Fibroblast of skin of back (primary cell): ENCODE measurements at regions not wholly inside any gene's neighbourhood (a gene's known extent, or its start where the extent isn't known, plus 50 kb on each side); places are given as distances from the start of the nearest gene placed in this dataset.
A peak's percentile ranks its signal among the peaks of the same experiment; 100 is the strongest.

Experiments used
- DNase-seq: peaks from one replicate; pipeline ENCODE4 v3.0.0-alpha.2; 2013

DNA sequence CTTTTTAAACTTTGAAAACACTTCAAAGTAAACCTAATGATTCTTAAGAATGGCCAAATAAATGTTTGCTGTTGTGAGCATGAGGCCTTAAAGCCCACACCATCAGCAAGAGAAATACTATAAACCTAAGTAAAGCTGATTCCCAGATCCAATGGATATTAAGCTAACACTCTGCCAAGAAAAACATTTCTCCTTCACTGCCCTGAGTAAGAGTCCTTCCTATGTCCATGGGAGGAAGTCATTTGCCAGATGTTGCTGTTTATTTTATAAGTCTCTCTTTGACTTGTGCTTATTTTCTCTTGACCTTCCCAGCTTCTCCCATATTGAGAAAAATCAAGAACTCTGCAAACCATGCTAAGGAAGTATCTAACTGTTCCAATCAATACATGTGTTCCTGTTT is 154.3 kb upstream of the EDNRA start:
- peak; percentile 66 for DNase-seq

DNA sequence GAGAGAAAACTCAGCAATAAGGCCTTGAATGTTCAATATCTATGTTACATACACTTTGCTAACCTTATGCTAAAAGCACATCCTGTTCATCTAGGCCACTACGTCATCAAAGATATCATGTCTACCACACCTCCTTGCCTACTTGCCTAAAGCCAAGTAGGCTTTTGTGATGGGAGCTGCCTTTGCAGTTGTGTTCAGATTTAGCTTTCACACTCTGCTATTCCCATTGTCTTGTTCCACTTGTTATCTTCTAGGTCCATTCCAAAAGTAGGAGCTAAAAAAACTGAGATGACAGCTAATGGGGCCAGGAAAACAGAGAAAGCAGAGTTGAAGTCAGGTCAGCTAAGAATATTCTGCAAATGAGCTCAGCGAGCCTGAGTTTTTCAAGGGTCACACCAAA is 153.6 kb upstream of the EDNRA start:
- DNase-seq, result no peak

DNA sequence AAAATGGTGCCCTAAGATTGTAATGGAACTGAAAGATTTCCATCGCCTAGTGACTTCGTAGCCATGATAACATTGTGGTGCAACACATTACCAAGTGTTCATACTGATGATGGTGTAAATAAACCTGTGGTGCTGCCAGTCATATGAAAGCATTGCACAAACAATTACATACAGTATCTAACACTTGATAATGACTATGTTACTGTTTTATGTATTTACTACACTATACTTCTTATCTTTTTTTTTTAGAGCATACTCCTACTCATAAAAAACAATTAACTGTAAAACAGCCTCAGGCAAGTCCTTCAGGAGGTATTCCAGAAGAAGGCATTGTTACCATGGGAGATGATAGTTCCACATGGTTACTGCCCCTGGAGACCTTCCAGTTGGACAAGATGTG is 152.7 kb upstream of the EDNRA start:
- DNase-seq, result no peak

DNA sequence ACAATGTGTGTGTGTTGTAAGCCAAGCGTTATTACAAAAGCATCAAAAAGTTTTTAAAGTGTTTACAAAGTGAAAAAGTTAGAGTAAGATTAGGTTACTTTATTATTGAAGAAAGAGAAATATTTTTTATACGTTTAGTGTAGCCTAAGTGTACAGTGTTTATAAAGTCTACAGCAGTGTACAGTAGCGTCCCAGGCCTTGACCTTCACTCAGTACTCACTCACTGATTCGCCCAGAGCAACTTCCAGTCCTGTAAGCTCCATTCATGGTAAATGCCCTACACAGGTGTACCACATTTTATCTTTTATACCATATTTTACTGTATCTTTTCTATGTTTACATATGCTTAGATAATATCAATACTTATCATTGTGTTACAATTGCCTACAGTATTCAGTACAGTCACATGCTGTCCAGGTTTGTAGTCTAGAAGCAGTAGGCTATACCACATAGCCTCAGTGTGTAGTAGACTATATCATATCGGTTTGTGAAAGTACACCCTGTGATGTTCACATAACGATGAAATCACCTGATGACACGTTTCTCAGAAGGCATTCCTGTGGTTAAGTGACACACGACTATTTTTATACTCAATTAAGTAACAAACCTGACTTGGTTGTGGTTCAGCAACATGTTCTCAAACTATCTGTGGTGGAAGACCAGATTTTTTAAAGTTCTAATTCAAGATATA is 152.0 kb upstream of the EDNRA start:
- no peak for DNase-seq

DNA sequence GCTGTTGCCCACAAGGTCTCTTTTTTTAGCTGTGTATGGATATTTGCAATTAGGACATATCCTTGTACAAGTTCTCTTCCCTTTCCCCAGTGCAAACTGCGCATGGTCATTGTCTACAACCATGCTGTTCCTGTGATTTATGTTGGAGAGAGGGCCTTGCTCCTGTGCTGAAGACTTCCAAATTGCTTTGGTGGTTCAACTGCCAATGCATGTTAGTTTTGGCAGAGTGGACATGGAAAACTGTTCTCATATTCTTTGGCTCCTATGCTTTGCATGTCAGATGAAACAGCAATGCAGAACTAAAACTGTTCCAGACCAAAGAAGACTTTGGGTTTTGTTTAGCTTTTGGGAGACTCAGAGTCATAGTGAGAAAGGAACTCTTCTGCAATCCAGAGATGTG is 148.8 kb upstream of the EDNRA start:
- no peak for DNase-seq

DNA sequence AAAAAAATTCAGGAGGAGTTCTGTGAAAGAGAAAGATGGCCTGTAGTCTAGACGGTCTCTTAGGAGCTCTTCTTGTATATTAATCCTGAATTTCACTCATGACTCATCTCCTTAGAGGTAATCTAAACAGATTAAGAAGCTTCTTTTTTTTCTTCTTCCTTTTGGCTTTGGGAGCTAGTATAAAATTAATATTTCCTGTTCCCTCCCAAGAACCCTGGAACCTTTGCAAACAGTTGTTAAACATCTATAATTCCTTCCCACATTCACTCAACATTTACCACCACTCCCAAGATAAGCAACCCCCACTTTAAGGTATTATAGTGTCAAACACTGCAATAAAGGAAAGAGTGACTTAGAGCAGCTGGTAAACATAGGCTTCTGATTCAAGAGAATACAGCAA is 146.4 kb upstream of the EDNRA start:
- peak; percentile 83 for DNase-seq

DNA sequence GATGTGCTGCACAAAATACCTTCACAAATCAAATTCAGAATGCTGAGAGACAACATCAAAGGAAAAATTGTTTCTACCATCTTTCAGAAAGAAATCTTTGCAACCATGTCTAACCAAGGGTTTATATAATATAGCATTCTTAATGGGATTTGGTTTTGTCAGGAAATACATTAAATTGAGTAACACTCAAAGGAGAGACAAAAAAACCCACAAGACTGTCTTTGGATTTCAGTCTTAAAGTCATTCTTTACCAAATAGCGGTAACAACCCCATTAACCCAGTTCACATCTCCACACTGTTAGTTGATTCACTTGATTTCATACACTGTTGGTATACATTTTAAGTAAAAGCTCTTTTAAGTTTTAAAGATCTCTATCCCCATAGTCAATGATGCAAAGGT is 145.7 kb upstream of the EDNRA start:
- DNase-seq, result no peak

DNA sequence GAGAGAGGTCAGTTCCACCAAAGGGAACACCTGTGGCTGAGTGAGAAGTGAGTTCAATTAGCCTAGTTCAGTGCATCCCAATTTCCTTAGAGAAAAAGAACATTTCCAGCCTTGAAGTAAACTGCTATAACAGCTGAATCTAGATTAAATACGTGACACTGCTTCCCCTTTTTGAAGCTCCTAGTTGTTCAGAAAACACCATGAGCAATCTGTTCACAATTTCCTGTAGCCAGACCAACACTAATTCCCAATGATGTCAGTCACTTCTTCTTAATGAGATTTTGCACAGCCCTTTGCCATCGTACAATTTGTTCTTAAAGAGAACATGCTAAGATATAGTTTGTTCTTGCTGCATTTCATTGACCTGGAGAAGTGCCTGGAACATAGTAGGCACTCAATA is 144.6 kb upstream of the EDNRA start:
- DNase-seq, result peak; percentile 69

DNA sequence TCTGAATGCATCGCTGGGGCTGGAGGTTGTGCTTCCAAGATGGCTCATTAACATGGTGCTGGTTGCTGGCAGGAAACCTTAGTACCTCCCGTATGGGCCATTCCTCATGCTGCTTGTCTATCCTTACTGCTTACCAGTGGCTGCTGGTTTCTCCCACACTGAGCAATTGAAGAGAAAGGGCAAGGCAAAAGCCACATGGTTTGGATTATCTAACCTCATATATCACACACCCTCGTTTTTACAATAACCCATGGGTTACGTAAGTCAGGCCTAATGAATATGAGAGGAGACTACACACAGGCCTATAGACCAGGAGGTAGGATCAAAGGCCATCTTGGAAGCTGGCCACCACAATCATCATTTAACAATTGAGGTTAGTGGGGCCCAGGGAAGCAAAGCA is 141.8 kb upstream of the EDNRA start:
- DNase-seq, result no peak

DNA sequence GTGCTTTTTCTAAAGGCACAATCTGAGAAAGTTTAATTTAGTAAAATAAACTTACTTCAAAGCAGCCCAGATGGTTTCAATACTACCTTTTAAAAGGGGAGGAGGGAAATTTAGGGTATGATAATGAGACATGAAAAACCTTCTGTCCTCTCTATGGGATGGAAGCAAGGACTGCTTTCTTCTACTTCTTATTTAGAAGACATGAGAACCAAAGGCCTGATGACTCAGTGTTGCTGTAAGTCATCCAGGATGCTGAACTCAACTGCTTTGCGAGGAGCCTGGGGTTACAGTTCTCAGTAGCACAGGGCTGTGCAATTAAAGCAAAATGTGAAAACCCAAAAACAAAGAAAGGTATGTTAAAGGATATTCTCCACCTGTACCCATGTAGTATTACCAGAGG is 140.8 kb upstream of the EDNRA start:
- peak; percentile 82 for DNase-seq

DNA sequence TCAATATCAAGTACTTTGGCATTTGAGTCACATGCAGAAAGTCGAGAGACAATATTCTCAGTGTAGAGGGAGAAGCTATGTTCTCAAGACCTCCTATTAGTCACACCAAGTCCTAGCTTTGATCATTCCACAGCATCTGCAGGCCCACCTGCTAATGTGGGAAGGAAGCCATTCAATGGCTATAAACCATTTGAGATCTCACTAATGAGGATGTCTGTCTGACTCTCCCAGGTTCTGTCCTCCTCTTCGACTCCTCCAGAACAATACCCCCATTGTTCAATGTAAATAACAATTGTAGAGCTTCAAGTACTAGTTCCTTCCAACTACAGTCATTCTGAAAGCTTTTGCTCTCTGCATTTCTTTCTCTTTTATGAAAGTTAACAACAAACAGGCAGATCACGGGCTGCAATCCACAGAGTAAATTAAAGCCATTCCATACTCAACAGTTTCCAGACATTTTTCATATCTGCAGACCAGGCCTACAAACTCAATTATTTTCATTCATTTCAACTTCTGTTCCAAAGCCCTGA is 140.2 kb upstream of the EDNRA start:
- peak; percentile 57 for DNase-seq

DNA sequence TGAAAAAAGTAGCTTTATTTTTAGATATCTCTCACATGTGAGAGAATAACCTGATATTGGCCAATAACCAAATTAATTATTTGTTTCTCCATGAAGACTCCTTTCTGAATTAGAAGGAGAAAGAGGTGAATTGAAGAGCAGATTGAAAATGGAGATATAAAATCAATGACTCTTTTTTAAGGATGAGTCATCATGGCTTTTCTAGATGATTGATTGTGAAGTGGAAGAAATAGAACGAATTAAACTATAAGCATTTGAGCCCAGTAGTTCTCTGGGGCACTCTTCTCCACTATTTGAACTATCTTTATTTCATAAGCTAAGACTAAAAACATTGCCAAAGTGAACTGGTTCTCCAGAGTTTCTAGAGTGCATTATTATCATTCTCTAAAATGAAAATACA is 137.2 kb upstream of the EDNRA start:
- no peak for DNase-seq

DNA sequence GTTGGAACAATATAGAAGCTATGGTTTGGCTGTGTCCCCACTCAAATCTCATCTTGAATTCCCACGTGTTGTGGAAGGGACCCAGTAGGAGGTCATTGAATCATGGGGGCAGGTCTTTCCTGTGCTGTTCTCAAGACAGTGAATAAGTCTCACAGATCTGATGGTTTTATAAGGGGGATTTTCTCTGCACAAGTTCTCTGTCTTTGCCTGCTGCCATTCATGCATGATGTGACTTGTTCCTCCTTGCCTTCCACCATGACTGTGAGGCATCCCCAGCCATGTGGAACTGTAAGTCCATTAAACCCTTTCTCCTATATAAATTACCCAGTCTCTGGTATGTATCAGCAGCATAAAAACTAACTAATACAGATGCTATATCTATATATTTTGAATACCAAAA is 135.2 kb upstream of the EDNRA start:
- DNase-seq, result no peak

DNA sequence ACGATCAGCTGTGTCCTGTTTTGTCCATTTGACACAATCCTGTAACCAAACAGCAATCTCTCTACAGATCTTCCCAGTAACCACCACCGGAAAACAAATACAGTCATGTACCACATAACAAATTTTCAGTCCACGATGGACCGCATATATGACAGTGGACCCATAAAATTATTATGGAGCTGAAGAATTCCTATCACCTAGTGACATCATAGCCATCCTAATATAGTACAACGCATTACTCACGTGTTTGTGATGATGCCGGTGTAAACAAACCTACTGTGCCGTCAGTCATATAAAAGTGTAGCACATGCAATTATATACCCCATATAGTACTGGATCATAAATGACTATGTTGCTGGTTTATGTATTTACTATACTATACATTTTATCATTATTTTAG is 133.7 kb upstream of the EDNRA start:
- DNase-seq, result no peak

DNA sequence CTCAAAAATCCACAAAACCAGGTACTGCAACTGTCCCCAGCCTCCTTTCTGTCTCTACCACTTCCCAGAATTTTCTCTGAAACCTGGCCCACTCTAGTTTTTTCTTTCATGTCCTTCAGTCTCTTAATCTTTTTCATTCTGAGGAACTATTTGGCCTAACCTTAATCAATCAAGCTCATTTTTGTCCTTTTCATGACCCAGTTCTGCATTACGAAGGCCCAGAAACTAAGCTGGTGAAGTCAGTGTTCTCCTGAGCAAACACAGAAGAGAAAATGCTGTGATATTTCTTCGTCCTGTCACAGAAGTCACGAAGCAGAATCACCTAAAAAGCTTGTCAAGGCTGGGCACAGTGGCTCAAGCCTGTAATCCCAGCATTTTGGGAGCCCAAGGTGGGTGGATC is 131.7 kb upstream of the EDNRA start:
- no peak for DNase-seq

DNA sequence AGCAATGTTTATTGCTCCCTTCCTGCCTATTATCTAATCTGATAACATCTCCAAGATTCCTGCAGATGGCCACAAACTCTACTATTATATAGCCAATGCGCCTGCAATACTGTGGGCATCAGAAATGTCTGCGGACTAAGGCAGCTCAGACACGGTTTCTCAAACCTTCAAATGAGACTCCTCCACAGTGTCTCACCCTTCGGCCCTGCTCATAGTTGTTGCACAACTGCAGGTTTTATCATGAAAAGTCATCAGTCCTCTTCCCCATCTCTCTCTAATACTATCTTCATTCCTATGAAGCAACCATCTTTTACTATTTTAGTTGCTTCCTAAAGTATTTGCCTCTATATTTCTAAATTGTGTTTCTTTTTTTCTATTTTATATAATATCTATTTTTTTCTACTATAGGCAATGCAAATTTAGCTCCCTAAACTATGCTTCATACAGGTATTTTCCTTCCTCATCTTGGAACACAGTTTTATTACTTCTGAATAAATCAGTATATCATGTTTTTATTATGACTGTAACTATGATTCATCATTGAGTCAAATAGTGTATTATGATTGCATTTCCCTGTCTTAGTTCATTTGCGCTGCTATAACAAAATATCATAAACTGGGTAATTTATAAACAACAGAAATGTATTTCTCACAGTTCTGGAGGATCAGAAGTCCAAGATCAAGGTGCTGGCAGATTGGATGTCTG is 129.7 kb upstream of the EDNRA start:
- peak; percentile 48 for DNase-seq

DNA sequence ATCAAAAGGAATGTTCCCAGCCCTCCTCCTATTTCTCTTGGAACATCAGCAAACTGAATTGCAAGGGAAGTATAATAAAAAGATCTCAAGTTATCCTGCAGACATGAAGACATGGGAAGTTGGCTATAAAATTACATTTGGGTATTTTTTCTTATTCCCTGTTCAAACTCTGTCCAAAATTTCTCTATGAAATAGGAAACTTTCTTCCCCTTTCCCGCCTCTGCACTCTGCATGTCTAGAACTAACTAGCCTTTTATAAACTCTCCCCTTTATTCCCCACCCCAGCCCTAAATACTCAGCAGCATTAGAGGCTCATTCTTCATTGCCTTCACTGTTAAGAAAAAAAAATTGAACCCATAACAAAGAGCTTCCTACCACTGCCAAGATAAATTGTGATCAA is 126.7 kb upstream of the EDNRA start:
- DNase-seq, result no peak

DNA sequence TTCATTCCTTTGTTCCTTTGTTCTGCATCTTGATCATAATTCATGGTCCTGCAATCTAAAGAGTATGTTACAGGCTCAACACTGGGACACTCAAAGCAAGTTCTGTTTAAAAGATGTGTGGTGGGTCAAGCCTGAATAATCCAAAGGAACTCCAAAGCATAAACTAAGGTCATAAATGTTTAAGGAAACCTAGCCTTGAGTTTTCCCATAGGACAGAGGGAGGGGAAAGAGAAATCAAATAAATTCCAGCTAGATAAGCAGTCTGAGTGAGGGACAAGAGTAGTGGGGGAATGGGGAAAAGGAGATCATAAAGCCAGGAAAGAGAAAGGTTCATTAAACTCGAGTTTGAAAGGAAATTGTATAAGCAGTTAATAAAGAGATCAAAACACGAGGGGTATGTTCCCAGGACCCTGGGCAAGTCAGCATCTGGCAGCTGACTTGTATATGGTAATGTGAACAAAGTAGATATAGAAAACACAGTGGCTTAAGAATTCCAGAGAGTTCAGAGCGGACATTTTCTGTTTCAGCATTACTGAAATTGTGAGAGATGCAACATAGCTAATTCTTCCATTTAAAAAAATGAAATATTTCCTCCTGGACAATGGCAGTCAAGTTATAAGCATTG is 125.8 kb upstream of the EDNRA start:
- peak; percentile 46 for DNase-seq

DNA sequence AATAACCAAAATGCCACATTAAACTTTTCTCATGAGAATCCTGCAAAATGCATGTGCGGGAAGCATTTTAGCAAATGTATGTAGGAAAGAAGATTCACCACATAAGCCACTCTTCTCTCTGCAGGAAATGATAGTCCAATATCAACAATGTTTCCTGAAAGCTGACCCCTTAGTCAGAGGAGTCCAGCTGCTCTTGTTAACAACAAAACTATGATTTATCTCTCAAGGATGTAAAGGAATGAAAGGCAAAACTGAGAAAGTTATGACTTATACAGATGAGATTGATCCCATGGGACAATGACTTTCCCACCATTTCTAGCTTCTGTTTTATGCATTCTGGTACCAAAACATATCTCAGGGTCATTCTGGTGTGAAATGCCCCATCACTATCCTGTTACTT is 125.0 kb upstream of the EDNRA start:
- peak; percentile 99 for DNase-seq

DNA sequence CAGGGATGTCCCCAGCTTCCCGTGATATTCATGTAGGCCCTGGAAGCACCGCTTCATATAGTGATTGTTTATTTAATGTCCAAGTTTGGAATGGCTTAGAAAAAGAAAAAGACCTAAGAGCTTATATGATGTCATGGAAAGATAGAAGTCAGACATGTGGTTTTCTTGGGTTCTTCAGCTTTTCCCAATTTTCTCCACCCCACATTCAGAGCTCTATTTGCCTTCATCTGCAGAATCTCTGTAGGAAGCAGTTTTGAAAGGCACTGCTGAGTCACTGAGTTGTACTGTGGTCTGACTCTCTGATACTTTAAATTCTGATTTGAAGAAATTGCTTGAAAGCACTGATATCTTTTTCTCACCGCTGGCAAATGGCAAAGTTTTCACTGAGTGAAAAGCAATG is 120.6 kb upstream of the EDNRA start:
- peak; percentile 95 for DNase-seq

DNA sequence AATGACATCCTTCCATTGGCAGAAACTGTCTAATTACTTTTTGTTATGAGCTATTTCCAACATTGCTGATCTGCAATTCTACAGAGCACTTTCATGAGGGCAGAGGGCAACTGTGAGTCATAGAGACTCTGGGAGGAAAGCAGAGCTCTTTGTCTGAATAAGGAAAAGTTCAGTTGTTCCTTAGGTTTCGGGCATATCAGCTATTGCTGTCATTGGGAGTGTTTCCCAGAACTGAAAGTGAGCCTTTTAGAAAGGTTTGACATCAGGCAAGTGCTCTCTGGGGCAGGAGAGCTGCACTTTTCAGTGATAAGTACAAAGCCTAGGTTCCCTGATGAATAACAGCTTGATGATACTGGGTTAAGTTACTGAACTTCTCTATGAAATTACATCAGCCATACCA is 119.2 kb upstream of the EDNRA start:
- DNase-seq, result peak; percentile 89

DNA sequence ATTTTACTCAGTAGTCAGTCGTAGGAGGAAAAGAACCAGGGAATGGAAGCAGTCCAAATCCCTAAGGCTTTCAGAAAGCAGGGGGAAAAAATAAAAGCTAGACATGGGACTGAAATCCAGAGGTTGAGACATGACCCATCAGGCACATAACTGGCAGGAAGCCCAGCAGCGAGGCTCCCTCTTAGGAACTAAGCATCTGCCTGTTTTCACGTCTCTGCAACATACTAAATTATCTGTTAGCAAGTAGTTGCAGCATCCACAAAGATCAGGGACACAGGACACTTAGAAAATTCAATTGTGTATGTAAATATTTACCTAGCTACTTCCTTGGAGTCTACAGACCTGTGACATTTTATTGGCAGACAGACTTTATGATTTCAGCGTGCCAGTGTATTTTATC is 118.0 kb upstream of the EDNRA start:
- peak; percentile 78 for DNase-seq

DNA sequence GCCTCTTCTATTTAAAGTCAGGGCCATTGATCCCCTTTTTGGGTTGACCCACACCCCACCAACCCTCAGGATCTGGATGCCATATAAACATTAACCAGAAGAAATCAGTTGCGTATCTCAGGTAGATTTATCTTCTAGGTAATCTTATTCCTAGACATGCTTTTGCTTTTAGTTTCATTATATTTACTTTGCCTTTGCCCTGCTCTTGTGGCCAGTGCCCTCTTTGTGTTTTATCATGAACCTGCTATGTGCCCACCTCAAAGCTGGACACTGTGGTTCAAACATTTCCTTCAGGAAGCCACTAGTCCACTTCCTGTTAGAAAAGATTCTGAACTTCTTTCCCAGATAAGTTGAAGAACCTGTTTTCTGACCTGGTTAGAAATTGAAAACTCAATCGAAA is 117.4 kb upstream of the EDNRA start:
- DNase-seq, result no peak

DNA sequence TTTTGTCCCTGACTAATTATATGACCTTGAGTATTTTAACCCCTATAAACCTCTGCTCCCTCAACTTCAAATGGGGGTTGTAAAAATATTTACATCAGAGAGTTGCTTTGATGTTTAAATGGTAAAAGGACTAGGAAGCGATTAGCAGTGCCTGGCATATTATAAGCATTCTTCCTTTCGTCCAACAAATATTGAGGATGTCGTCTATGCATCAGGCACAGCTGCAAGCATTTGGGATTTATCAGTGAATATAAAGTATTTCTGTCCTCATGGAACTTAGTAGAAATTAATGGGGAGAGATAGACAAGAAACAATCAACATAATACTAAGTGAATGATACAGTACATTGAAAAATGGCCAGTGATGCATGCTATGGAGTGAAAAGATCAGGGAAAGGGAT is 115.5 kb upstream of the EDNRA start:
- no peak for DNase-seq
